Peyer's patch (tissue), 4 donors: ENCODE measurements at regions not wholly inside any gene's neighbourhood (a gene's known extent, or its start where the extent isn't known, plus 50 kb on each side); places are given as distances from the start of the nearest gene placed in this dataset.

Source experiments
- DNase-seq, 3 donors: peaks; one replicate each; pipeline ENCODE4 v3.0.0-alpha.2; 2017 to 2019
- H3K27ac ChIP-seq, 4 donors: fragments of 200-600 bp; sonication (generic); one replicate each; pipeline ENCODE4 v1.5.1; 2016 to 2019
- H3K27me3 ChIP-seq, 2 donors: fragments of 200-600 bp; sonication (generic); one replicate each; pipeline ENCODE4 v1.5.1; 2019
- H3K36me3 ChIP-seq, 3 donors: fragments of 200-600 bp; sonication (generic); one replicate each; pipeline ENCODE4 v1.5.1; 2016 to 2019
- H3K4me1 ChIP-seq, 4 donors: fragments of 200-600 bp; sonication (generic); one replicate each; pipeline ENCODE4 v1.5.1; 2016 to 2019
- H3K4me3 ChIP-seq, 4 donors: fragments of 200-600 bp; sonication (generic); 1 replicate in 3 of 4; 2 replicates in 1 of 4; pipeline ENCODE4 v1.5.1; 2016 to 2019; ENCODE audit warnings: mild to moderate bottlenecking in 1 of 4
- H3K9me3 ChIP-seq, 4 donors: fragments of 200-600 bp; sonication (generic); one replicate each; pipeline ENCODE4 v1.5.1; 2016 to 2019; ENCODE audit warnings: mild to moderate bottlenecking in 1 of 4
- POLR2A ChIP-seq, 2 donors: fragments of 450-650 bp; IDR thresholded peaks; one replicate each; pipeline ENCODE4 v1.5.1; 2017; ENCODE audit warnings: antibody characterized with exemption in 2 of 2, mild to moderate bottlenecking in 2 of 2, moderate library complexity in 2 of 2
- TF ChIP-seq, protein P1 (sequence below), 6 experiments: fragments of 450-650 bp in 4 of 6; fragments of 200-600 bp in 2 of 6; sonication (generic) in 1 of 6; IDR thresholded peaks; one replicate each; pipeline ENCODE4 v1.5.1; 2017 to 2019; ENCODE audit warnings: antibody characterized with exemption in 6 of 6, mild to moderate bottlenecking in 3 of 6, moderate library complexity in 1 of 6

DNA sequence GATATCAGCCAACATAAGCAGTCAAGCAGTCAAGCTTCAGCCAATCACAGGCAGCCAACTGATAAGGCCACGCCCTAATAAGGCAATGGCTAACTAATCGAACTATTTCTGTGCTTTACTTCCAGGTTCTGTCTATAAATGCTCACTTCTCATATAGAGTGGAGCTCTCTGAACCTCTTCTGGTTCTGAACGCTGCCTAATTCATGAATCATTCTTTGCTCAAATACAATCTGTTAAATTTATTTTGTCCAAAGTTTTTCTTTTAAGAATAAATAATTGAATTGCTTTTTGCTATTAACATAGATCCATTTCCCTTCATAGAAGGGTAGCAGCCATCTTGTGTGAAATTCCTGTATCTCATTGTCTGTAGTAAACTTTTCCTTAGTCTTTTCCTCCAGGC, 97.9 kb upstream of the TMEM72 start:
- DNase-seq: no peak

DNA sequence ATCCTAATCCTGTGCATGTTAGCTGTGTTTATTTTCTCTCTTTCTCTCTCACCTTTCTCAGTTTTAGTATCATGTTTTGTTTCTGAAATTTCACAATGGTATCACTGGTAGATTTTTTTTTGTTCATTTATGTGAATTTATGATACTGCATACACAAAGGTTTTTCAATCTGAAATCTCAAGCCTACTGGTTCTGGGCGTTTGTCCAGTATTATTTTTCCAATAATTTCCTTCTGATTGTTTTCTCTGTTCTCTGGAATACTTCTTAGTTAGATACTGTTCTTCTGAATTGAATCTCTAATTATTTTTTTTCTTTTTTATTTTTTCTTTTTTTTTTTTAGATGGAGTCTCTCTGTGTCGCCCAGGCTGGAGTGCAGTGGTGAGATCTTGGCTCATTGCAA, 96.2 kb upstream of the TMEM72 start:
- H3K27ac ChIP-seq: no peak overlapping the region
- no peak overlapping the region for H3K4me3 ChIP-seq
- DNase-seq: no peak
- no peaks in the 10 kb centered on the region for H3K9me3 ChIP-seq
- TF ChIP-seq, protein P1, sequence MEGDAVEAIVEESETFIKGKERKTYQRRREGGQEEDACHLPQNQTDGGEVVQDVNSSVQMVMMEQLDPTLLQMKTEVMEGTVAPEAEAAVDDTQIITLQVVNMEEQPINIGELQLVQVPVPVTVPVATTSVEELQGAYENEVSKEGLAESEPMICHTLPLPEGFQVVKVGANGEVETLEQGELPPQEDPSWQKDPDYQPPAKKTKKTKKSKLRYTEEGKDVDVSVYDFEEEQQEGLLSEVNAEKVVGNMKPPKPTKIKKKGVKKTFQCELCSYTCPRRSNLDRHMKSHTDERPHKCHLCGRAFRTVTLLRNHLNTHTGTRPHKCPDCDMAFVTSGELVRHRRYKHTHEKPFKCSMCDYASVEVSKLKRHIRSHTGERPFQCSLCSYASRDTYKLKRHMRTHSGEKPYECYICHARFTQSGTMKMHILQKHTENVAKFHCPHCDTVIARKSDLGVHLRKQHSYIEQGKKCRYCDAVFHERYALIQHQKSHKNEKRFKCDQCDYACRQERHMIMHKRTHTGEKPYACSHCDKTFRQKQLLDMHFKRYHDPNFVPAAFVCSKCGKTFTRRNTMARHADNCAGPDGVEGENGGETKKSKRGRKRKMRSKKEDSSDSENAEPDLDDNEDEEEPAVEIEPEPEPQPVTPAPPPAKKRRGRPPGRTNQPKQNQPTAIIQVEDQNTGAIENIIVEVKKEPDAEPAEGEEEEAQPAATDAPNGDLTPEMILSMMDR (IDR thresholded peaks at IDR 0.05): no peak
- TF ChIP-seq POLR2A (IDR thresholded peaks at IDR 0.05): no peak
- no peaks in the 10 kb centered on the region for H3K4me1 ChIP-seq
- H3K36me3 ChIP-seq: no peaks in the 10 kb centered on the region
- H3K27me3 ChIP-seq: no peaks in the 10 kb centered on the region

More for the DNA sequence above, 97.9 kb upstream of the TMEM72 start:
- Histone ChIP-seq H3K9me3 (no peaks in the 10 kb centered on the region), H3K27ac (no peak overlapping the region), H3K36me3 (no peaks in the 10 kb centered on the region), H3K4me1 (no peaks in the 10 kb centered on the region), H3K27me3 (no peaks in the 10 kb centered on the region), H3K4me3 (no peak overlapping the region)
- TF ChIP-seq, protein P1 (IDR thresholded peaks at IDR 0.05): no peak
- no peak for TF ChIP-seq POLR2A (IDR thresholded peaks at IDR 0.05)

DNA sequence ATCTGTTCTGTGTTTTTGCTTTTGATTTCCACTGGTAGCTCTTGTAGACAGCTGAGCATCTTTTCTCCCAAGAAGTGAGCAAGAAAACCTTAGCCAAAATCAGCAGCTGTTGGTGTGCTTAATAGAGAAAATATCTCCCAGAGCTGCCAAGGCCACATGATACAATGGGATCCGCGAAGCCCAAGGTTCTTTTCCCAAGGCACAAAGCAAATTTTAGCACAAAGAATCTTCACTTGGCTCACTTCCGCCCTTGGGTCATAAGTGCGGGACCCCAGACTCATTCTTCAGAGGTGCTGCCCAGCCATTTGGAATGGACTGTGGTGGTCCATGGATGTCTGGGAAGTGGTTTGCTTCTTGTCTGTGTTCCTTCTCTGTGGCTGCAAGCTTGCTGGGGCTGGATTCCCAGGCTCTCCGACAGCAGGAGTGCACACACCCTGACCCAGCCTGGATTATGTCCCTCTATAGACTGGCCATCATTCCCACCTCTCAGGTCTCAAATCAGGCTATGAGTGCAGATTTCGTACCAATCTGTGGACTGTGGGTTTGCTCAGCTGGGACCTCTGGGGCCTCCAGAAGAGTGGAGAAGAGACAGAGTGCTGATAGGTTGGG, 93.0 kb upstream of the TMEM72 start:
- Histone ChIP-seq H3K4me3 (no peak overlapping the region), H3K36me3 (no peaks in the 10 kb centered on the region), H3K9me3 (no peaks in the 10 kb centered on the region), H3K4me1 (no peaks in the 10 kb centered on the region), H3K27me3 (no peaks in the 10 kb centered on the region), H3K27ac (no peak overlapping the region)
- DNase-seq: no peak
- TF ChIP-seq, protein P1 (IDR thresholded peaks at IDR 0.05): no peak
- TF ChIP-seq POLR2A (IDR thresholded peaks at IDR 0.05): no peak

DNA sequence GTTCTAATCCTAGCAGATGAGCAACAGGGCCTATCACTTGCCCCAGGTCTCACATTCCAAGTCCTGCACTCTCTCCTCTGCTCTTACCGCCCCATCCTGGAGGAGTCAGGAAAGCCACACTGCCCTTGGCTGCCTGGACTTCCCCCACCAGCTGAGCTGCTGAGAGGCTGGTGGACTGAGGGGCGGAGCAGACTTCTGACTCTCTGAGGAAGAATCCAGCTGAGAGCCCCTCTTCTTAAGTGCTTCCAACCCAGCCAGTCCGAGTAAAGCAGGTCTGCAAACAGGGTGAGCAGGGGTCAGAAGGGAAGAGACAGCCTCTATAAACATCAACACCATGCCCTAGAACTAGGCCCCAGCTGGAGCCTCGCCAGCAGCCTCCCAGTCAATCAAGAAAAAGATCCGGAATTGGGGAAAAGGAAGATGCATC, 92.4 kb upstream of the TMEM72 start:
- Histone ChIP-seq H3K27ac (no peak overlapping the region), H3K27me3 (no peaks in the 10 kb centered on the region), H3K4me1 (no peaks in the 10 kb centered on the region), H3K36me3 (no peaks in the 10 kb centered on the region), H3K4me3 (no peak overlapping the region), H3K9me3 (no peaks in the 10 kb centered on the region)
- no peak for TF ChIP-seq POLR2A (IDR thresholded peaks at IDR 0.05)
- TF ChIP-seq, protein P1 (IDR thresholded peaks at IDR 0.05): no peak
- no peak for DNase-seq

DNA sequence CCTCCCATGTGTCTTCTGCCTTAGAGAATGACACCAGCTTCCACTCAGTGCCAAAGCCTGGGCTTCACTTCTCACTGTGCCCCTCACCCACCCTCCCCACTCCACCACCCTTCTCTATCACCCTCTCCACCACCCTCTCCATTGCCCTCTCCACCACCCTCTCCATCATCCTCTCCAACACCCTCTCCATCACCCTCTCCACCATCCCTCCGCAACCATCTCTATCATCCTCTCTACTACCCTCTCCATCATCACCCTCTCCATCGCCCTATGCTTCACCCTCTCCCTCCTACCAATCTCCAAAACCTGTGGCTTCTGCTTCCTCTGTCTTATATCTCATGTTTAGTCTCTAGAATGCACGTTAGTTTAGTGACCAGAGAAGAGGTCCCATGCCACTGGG, 91.0 kb upstream of the TMEM72 start:
- Histone ChIP-seq H3K4me1 (no peaks in the 10 kb centered on the region), H3K9me3 (no peaks in the 10 kb centered on the region), H3K27ac (no peak overlapping the region), H3K27me3 (no peaks in the 10 kb centered on the region), H3K36me3 (no peaks in the 10 kb centered on the region), H3K4me3 (no peak overlapping the region)
- DNase-seq: no peak
- TF ChIP-seq POLR2A (IDR thresholded peaks at IDR 0.05): no peak
- TF ChIP-seq, protein P1 (IDR thresholded peaks at IDR 0.05): no peak

DNA sequence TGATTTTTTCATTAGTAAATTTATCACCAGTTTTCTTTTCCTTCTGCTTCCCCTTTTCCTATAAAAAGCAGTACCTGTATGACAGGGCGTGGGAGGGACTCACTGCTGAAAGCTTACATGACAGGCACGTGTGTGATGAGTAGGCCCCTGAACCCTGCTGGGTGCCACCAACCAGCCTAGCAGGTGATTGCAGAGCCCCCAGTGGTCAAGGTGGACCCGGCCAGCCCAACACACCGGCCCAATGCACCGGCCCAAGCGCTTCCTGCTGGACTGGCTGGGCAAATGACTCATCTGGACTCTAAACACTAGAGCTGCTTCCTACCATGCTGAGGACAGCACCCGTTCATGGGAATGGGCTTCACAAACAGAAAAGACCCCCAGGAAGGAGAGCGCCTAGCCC, 89.8 kb upstream of the TMEM72 start:
- DNase-seq: no peak
- H3K9me3 ChIP-seq: no peaks in the 10 kb centered on the region
- no peaks in the 10 kb centered on the region for H3K36me3 ChIP-seq
- no peak overlapping the region for H3K4me3 ChIP-seq
- no peaks in the 10 kb centered on the region for H3K4me1 ChIP-seq
- no peaks in the 10 kb centered on the region for H3K27me3 ChIP-seq
- TF ChIP-seq POLR2A (IDR thresholded peaks at IDR 0.05): no peak
- TF ChIP-seq, protein P1 (IDR thresholded peaks at IDR 0.05): no peak
- no peak overlapping the region for H3K27ac ChIP-seq
